ENCODE measurements at regions not wholly inside any gene's neighbourhood (a gene's known extent, or its start where the extent isn't known, plus 50 kb on each side); places are given as distances from the start of the nearest gene placed in this dataset.

DNA sequence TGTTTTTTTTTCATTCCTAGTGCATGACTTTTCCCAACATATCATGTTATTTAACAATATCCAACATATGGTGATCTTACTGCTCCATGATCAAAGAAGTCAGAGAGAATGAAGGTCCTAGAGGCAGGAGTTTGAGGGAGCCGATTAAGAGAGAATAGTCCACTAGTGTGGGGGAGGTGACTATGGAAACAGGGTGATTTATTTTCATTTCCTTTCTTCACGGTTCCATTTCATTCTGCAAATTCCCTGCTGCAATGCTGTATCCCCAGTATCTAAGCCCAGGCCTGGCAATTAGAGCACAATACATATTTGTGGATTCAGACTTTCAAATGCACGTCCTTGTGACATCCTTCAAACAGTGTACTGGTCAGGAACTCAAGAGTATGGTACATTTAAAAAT lies 91.4 kb downstream of the CD83 start:
- peaks cover 7% of the 10 kb centered on the region for H3K27me3 Mint-ChIP-seq (ENCODE audit: unreplicated experiment)
- no peaks in the 10 kb centered on the region for H3K36me3 Mint-ChIP-seq (ENCODE audit: unreplicated experiment)
- no peaks in the 10 kb centered on the region for H3K9me3 Mint-ChIP-seq (ENCODE audit: unreplicated experiment)
- peaks cover 8% of the 10 kb centered on the region for H3K4me1 Mint-ChIP-seq (ENCODE audit: unreplicated experiment)
- TF ChIP-seq, protein P1, sequence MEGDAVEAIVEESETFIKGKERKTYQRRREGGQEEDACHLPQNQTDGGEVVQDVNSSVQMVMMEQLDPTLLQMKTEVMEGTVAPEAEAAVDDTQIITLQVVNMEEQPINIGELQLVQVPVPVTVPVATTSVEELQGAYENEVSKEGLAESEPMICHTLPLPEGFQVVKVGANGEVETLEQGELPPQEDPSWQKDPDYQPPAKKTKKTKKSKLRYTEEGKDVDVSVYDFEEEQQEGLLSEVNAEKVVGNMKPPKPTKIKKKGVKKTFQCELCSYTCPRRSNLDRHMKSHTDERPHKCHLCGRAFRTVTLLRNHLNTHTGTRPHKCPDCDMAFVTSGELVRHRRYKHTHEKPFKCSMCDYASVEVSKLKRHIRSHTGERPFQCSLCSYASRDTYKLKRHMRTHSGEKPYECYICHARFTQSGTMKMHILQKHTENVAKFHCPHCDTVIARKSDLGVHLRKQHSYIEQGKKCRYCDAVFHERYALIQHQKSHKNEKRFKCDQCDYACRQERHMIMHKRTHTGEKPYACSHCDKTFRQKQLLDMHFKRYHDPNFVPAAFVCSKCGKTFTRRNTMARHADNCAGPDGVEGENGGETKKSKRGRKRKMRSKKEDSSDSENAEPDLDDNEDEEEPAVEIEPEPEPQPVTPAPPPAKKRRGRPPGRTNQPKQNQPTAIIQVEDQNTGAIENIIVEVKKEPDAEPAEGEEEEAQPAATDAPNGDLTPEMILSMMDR (IDR thresholded peaks at IDR 0.05) = no peak
- no peak for DNase-seq (ENCODE audit: extremely low spot score, unreplicated experiment)
- H3K4me3 Mint-ChIP-seq (ENCODE audit: unreplicated experiment) = no peak overlapping the region
- no peak overlapping the region for H3K27ac Mint-ChIP-seq (ENCODE audit: unreplicated experiment)

DNA sequence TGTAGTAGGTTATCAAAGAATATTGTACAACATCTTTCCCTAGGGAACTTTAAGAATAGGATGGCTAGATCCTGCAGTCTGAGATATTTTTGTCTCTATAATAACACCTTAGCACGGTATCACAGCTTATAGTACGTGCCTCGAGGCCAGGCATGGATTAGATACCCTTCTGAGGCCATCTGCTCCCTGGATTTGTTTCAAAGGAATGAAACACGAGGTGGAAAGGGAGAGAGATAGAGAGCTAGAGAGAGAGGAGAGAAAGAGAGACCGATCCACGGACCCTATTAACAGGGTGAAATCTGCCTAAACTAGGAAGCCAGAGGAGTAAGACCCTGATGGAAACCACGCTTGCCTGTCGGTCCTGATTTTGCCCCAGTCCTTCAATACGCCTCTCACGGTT lies 92.5 kb downstream of the CD83 start:
- Mint-ChIP-seq H3K4me1 (ENCODE audit: unreplicated experiment) (peaks cover 8% of the 10 kb centered on the region), H3K27me3 (ENCODE audit: unreplicated experiment) (peaks cover 3% of the 10 kb centered on the region), H3K27ac (ENCODE audit: unreplicated experiment) (no peak overlapping the region), H3K4me3 (ENCODE audit: unreplicated experiment) (peak overlapping the region; percentile 69), H3K9me3 (ENCODE audit: unreplicated experiment) (no peaks in the 10 kb centered on the region), H3K36me3 (ENCODE audit: unreplicated experiment) (no peaks in the 10 kb centered on the region)
- DNase-seq (ENCODE audit: extremely low spot score, unreplicated experiment) = no peak
- TF ChIP-seq, protein P1 (IDR thresholded peaks at IDR 0.05) = no peak

DNA sequence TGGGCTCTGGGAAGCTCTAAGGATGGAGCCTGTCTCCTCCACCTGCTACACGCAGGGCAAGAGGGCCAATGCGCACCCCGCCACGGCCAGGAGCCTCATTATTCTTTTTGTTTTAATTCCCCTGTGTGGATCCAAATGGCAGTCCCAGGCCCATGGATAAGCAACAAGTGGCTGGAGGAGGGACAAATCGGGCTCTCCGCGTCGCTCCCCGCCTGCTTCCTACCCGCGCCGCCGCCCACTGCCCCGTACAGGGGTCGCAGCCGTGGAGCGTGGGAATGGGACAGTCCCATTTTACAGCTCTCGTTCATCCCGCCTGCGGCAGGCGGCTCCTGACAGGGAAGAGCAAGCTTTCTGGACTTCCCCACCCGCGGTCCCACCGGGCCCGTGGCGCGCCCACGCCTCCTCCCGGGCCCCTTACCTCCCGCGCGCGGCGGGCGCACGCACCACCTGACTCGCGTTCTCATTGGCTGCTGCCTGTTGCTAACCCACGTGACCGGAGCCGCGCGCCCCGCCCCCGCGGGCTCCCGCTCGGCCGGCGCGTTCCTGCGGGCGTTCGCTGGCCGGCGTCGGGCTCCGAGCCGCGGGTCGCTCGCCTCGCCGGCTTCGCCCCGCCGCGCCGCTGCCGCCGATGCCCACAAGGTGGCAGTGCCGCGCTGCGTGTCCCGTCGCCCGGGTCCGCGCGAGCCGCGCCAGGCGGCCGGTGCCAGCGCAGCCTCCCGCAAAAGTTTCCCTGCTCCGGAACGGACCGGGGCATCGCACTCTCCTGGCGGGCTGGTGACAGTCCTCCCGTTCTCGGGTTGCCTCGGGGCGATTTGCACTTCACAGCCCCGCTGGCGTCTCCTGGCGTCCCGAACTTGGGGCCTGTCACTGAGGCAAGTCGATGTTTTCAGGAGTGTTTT lies 93.3 kb downstream of the CD83 start:
- peak overlapping the region; percentile 77 for H3K4me3 Mint-ChIP-seq (ENCODE audit: unreplicated experiment)
- no peaks in the 10 kb centered on the region for H3K36me3 Mint-ChIP-seq (ENCODE audit: unreplicated experiment)
- peaks cover 11% of the 10 kb centered on the region for H3K27me3 Mint-ChIP-seq (ENCODE audit: unreplicated experiment)
- peak; percentile 98 for DNase-seq (ENCODE audit: extremely low spot score, unreplicated experiment)
- TF ChIP-seq, protein P1 (IDR thresholded peaks at IDR 0.05) = peak; percentile 78
- H3K27ac Mint-ChIP-seq (ENCODE audit: unreplicated experiment) = peak overlapping the region; percentile 56
- no peaks in the 10 kb centered on the region for H3K9me3 Mint-ChIP-seq (ENCODE audit: unreplicated experiment)
- H3K4me1 Mint-ChIP-seq (ENCODE audit: unreplicated experiment) = peaks cover 8% of the 10 kb centered on the region

DNA sequence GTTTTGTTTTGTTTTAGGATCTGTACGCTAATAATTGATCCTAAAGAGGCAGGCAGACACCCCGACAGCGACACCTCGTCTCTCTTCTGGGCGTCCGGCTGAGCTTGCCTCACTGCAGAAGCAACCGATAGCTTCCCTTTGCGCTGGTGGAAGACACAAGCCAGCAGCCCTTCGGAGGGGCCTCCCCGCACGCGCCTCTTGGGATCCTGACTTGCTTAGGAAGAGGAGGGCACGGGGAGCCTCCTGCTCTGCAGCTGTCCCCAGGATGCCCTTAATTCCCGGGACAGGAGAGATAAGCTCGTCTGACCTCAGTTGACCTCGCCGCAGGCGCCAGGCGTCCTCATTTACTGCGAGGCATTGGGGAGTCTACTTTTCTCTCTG lies 94.0 kb downstream of the CD83 start:
- Mint-ChIP-seq H3K27me3 (ENCODE audit: unreplicated experiment) (peaks cover 15% of the 10 kb centered on the region), H3K4me1 (ENCODE audit: unreplicated experiment) (peaks cover 8% of the 10 kb centered on the region), H3K27ac (ENCODE audit: unreplicated experiment) (peak overlapping the region; percentile 56), H3K4me3 (ENCODE audit: unreplicated experiment) (peak overlapping the region; percentile 77), H3K36me3 (ENCODE audit: unreplicated experiment) (no peaks in the 10 kb centered on the region), H3K9me3 (ENCODE audit: unreplicated experiment) (no peaks in the 10 kb centered on the region)
- TF ChIP-seq, protein P1 (IDR thresholded peaks at IDR 0.05) = no peak
- no peak for DNase-seq (ENCODE audit: extremely low spot score, unreplicated experiment)

DNA sequence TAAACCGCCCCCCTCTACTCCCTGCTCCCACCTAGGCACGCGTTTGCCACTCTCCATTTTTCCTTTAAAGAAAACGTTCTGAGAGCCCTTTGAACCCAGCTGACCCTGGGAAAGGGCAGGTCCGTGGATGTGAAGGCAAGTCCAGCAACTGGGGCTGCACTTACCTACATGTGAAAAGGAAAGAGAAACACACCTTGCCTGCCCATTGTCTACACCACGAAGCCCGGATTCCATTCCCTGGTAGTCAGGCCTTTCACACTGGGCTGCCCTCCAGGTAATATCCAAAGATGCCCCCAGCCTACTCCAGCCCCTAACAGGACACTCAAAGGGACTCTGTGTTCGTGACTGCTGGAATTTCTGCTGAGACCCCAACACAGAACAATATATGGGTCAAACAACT lies 94.4 kb downstream of the CD83 start:
- TF ChIP-seq, protein P1 (IDR thresholded peaks at IDR 0.05) = no peak
- Mint-ChIP-seq H3K27me3 (ENCODE audit: unreplicated experiment) (peaks cover 20% of the 10 kb centered on the region), H3K9me3 (ENCODE audit: unreplicated experiment) (no peaks in the 10 kb centered on the region), H3K4me1 (ENCODE audit: unreplicated experiment) (peaks cover 8% of the 10 kb centered on the region), H3K36me3 (ENCODE audit: unreplicated experiment) (no peaks in the 10 kb centered on the region), H3K27ac (ENCODE audit: unreplicated experiment) (no peak overlapping the region), H3K4me3 (ENCODE audit: unreplicated experiment) (peak overlapping the region; percentile 77)
- DNase-seq (ENCODE audit: extremely low spot score, unreplicated experiment) = no peak

Measured in osteocyte (in vitro differentiated cells).